HL-60 (cell line): ENCODE measurements at regions not wholly inside any gene's neighbourhood (a gene's known extent, or its start where the extent isn't known, plus 50 kb on each side); places are given as distances from the start of the nearest gene placed in this dataset.

Source experiments
- DNase-seq, 2 experiments: peaks; one replicate each; pipeline ENCODE4 v3.0.0-alpha.2; 2010 to 2020; ENCODE audit warnings: low read depth in 1 of 2, low spot score in 1 of 2
- H3K27ac ChIP-seq: fragments of 250-450 bp; sonication (Bioruptor Pico); replicated peaks from 2 replicates; pipeline ENCODE4 v1.5.1; 2020; ENCODE audit warnings: mild to moderate bottlenecking, moderate library complexity
- H3K27me3 ChIP-seq: fragments of 250-450 bp; sonication (Bioruptor Pico); 2 replicates; pipeline ENCODE4 v1.5.1; 2021; ENCODE audit warnings: mild to moderate bottlenecking, moderate library complexity; ENCODE audit not compliant: insufficient read depth, poor library complexity, severe bottlenecking
- H3K4me3 ChIP-seq: replicated peaks from 2 replicates; pipeline ENCODE4 v1.5.1; 2011; ENCODE audit warnings: mild to moderate bottlenecking, control low read depth, low read length; ENCODE audit not compliant: insufficient read depth
- CTCF ChIP-seq: IDR thresholded peaks from one replicate; pipeline ENCODE4 v1.5.1; 2011; ENCODE audit warnings: low read length, control low read depth, inconsistent platforms; ENCODE audit not compliant: insufficient read depth
- GABPA ChIP-seq: IDR thresholded peaks from 2 replicates; pipeline ENCODE4 v1.6.1; 2012; ENCODE audit warnings: low read depth
- POLR2AphosphoS5 ChIP-seq: IDR thresholded peaks from 2 replicates; pipeline ENCODE4 v1.6.1; 2012; ENCODE audit warnings: low read depth
- REST ChIP-seq: IDR thresholded peaks from 2 replicates; pipeline ENCODE4 v1.6.1; 2012; ENCODE audit warnings: low read depth; ENCODE audit not compliant: insufficient replicate concordance
- SPI1 ChIP-seq: IDR thresholded peaks from 2 replicates; pipeline ENCODE4 v1.6.1; 2012; ENCODE audit warnings: low read depth, mild to moderate bottlenecking, borderline replicate concordance

GRCh38 chr4:74635490-74636123 lies 158.7 kb downstream of the BTC start:
- Histone ChIP-seq H3K27me3 (no peaks in the 10 kb centered on the region), H3K27ac (no peak overlapping the region), H3K4me3 (no peak overlapping the region)
- TF ChIP-seq POLR2AphosphoS5 (no peak), GABPA (no peak), SPI1 (no peak), CTCF (no peak), REST (no peak)
- DNase-seq, result no peak

GRCh38 chr4:74638001-74638400 lies 156.3 kb downstream of the BTC start:
- H3K27me3 ChIP-seq, result no peaks in the 10 kb centered on the region
- DNase-seq, result no peak
- TF ChIP-seq CTCF, result no peak
- no peak overlapping the region for H3K27ac ChIP-seq
- no peak overlapping the region for H3K4me3 ChIP-seq

GRCh38 chr4:74638689-74639088 lies 155.6 kb downstream of the BTC start:
- H3K27ac ChIP-seq, result no peak overlapping the region

More at GRCh38 chr4:74638689-74639088, 155.6 kb downstream of the BTC start:
- TF ChIP-seq POLR2AphosphoS5 (no peak), CTCF (no peak), REST (no peak), SPI1 (no peak), GABPA (no peak)
- peak in 1 of 2 experiments; percentile 36 for DNase-seq
- H3K27me3 ChIP-seq, result no peaks in the 10 kb centered on the region
- H3K4me3 ChIP-seq, result no peak overlapping the region
